Mesodermal cell (in vitro differentiated cells): ENCODE measurements at regions not wholly inside any gene's neighbourhood (a gene's known extent, or its start where the extent isn't known, plus 50 kb on each side); places are given as distances from the start of the nearest gene placed in this dataset.
"Not testable (repeated sequence)": the region's sequence is repeated elsewhere in the genome, so short reads cannot be mapped to it uniquely, and the experiment has no call there.

Experiments used
- H3K27ac ChIP-seq: 2 replicates; pipeline ENCODE4 v1.7.0; 2013; ENCODE audit warnings: mild to moderate bottlenecking, low read depth, low read length, moderate library complexity; ENCODE audit not compliant: severe bottlenecking
- H3K36me3 ChIP-seq: 2 replicates; pipeline ENCODE4 v1.7.1; 2013; ENCODE audit warnings: mild to moderate bottlenecking, low read length, moderate library complexity; ENCODE audit not compliant: control insufficient read depth, insufficient read depth
- H3K4me1 ChIP-seq: one replicate; pipeline ENCODE4 v1.7.1; 2013; ENCODE audit warnings: mild to moderate bottlenecking, low read length; ENCODE audit not compliant: insufficient read depth, control insufficient read depth, poor library complexity, severe bottlenecking
- H3K4me3 ChIP-seq: 2 replicates; pipeline ENCODE4 v1.7.0; 2013; ENCODE audit warnings: low read length, control low read depth, mild to moderate bottlenecking; ENCODE audit not compliant: insufficient read depth, poor library complexity, severe bottlenecking; ENCODE audit errors: extremely low read depth
- H3K9me3 ChIP-seq: 2 replicates; pipeline ENCODE4 v1.7.1; 2013; ENCODE audit warnings: mild to moderate bottlenecking, low read length, moderate library complexity; ENCODE audit not compliant: control insufficient read depth
- WGBS, 2 experiments: methylation state at CpG; one replicate each; pipeline ENCODE4 v1.1.5; 2013; ENCODE audit warnings: missing lambda C conversion rate in 2 of 2; ENCODE audit not compliant: insufficient coverage in 2 of 2; 5-methylcytosine and 5-hydroxymethylcytosine counted together

- WGBS, 2 experiments, result 90 to 92% methylated on average over 3 to 4 of the region's 4 CpGs
- Histone ChIP-seq H3K36me3 (no peaks in the 10 kb centered on the region), H3K4me3 (no peak overlapping the region), H3K4me1 (no peaks in the 10 kb centered on the region), H3K27ac (no peak overlapping the region), H3K9me3 (no peaks in the 10 kb centered on the region)
Measured at GRCh38 chr1:187942986-187943385, 1114.2 kb downstream of the PLA2G4A start.

- Histone ChIP-seq H3K9me3 (no peaks in the 10 kb centered on the region), H3K4me1 (no peaks in the 10 kb centered on the region), H3K4me3 (no peak overlapping the region), H3K27ac (no peak overlapping the region), H3K36me3 (no peaks in the 10 kb centered on the region)
- WGBS, 2 experiments, result no CpG with 5 or more reads among the region's 2 CpGs
Measured at GRCh38 chr1:187943606-187944403, 1115.1 kb downstream of the PLA2G4A start.

GRCh38 chr1:187946661-187947060, 1117.9 kb downstream of the PLA2G4A start:
- not testable (repeated sequence) for H3K9me3 ChIP-seq, H3K4me1 ChIP-seq, H3K36me3 ChIP-seq, H3K4me3 ChIP-seq, H3K27ac ChIP-seq
- WGBS, 2 experiments, result 90 to 94% methylated on average over 2 of the region's 3 CpGs

DNA sequence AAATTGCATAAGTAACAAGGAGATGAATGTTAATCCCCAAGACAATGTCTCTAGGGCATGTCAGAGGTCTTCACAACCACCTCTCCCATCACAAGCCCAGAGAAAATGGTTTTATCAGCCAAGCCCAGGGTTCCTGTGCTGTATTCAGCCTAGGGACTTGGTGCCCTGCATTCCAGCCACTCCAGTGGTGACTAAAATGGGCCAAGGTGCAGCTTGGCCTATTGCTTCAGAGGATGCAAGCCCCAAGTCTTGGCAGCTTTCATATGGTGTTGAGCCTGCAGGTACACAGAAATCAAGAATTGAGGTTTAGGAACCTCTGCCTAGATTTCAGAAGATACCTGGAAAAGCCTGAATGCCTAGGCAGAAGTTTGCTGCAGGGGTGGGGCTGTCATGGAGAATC, 1118.6 kb downstream of the PLA2G4A start:
- Histone ChIP-seq H3K4me3 (no peak overlapping the region), H3K4me1 (no peaks in the 10 kb centered on the region), H3K36me3 (no peaks in the 10 kb centered on the region), H3K27ac (no peak overlapping the region), H3K9me3 (no peaks in the 10 kb centered on the region)

DNA sequence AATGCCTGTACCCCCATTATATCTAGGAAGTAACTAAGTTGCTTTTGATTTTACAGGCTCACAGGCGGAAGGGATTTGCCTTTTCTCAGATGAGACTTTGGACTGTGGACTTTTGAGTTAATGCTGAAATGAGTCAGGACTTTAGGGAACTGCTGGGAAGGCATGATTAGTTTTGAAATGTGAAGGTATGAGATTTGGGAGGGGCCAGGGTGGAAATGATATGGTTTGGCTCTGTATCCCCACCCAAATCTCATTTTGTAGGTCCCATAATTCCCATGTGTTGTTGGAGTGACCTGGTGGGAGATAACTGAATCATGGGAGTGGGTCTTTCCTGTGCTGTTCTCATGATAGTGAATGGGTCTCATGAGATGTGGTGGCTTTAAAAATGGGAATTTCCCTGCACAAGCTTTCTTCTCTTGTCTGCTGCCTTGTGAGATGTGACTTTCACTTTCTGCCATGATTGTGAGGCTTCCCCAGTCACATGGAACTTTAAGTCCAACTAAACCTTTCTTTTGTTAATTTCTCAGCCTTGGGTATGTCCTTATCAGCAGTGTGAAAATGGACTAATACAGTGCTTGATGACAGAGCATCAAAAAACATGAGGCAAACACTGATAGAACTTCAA, 1119.5 kb downstream of the PLA2G4A start:
- no peaks in the 10 kb centered on the region for H3K9me3 ChIP-seq
- H3K27ac ChIP-seq, result no peak overlapping the region
- H3K4me3 ChIP-seq, result no peak overlapping the region
- no peaks in the 10 kb centered on the region for H3K4me1 ChIP-seq
- no peaks in the 10 kb centered on the region for H3K36me3 ChIP-seq
- 71 to 88% methylated on average over 1 of the region's 1 CpG for WGBS, 2 experiments

DNA sequence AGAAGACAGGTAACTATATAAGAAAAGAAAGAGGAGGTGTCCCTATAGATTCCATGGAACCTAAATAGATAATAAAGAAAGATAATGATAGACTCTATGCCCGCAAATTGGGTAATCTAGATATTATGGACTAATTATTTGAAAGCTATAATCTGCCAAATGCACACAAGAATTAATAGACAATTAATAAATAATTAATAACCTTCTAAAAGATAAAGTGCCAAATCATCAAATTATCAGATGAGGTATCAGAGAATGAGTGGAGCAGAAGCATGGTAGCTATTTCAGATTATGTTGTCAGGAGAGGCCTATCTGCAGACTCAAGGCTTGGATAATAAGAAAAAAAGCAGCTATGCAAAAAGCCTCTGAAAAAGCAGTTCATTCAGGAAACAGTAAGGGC, 1120.8 kb downstream of the PLA2G4A start:
- no CpG with 5 or more reads among the region's 1 CpG for WGBS, 2 experiments
- Histone ChIP-seq H3K27ac (no peak overlapping the region), H3K4me1 (no peaks in the 10 kb centered on the region), H3K9me3 (no peaks in the 10 kb centered on the region), H3K36me3 (no peaks in the 10 kb centered on the region), H3K4me3 (no peak overlapping the region)

GRCh38 chr1:187951817-187952216, 1123.1 kb downstream of the PLA2G4A start:
- H3K36me3 ChIP-seq, result no peaks in the 10 kb centered on the region
- H3K4me1 ChIP-seq, result no peaks in the 10 kb centered on the region
- H3K27ac ChIP-seq, result no peak overlapping the region
- H3K9me3 ChIP-seq, result no peaks in the 10 kb centered on the region
- no peak overlapping the region for H3K4me3 ChIP-seq

DNA sequence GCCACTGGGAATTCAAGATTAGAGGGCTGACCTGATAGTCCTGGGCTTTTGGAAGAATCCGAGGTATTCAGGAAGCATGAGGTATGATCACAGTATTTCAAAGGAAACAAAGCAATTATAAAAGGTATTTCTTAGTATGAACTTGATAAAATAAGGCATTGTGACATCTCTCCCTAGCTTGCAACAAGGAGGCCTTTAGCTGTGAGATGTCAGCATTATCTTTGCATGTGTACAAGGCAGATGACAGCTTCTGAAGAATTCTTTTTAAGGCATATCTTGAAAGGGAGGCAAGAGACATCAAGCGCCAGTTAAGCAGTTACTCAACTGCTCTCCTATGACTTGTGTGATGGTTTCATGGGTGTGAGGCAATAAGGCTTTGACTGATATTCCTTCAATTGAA, 1123.7 kb downstream of the PLA2G4A start:
- Histone ChIP-seq H3K4me1 (no peaks in the 10 kb centered on the region), H3K36me3 (no peaks in the 10 kb centered on the region)
- WGBS, 2 experiments, result 93 to 100% methylated on average over 1 to 2 of the region's 2 CpGs

DNA sequence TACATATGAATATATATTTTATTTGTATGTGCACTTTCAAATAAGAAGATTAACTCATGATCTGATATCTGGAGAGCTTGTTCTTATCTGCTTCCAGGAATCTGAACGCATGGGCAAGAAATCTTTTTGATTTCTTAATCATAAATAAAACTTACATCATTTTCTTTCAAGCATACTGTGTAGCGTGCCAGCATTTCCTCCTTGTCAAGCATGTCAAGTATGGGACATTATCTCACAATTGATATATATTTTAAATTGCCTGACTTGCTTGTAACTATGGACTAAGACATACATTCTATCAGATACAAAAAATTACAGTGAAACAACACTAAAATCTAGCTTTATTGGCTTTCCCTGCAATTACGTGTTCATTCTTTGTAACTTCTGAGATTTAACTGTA, 1128.2 kb downstream of the PLA2G4A start:
- Histone ChIP-seq H3K9me3 (no peaks in the 10 kb centered on the region), H3K4me1 (no peaks in the 10 kb centered on the region), H3K27ac (no peak overlapping the region), H3K4me3 (no peak overlapping the region), H3K36me3 (no peaks in the 10 kb centered on the region)
- no CpG with 5 or more reads among the region's 3 CpGs for WGBS, 2 experiments

More for the DNA sequence above, 1123.7 kb downstream of the PLA2G4A start:
- H3K27ac ChIP-seq, result no peak overlapping the region
- no peaks in the 10 kb centered on the region for H3K9me3 ChIP-seq
- H3K4me3 ChIP-seq, result no peak overlapping the region

GRCh38 chr1:187958207-187958606, 1129.5 kb downstream of the PLA2G4A start:
- H3K36me3 ChIP-seq, result no peaks in the 10 kb centered on the region
- no peak overlapping the region for H3K27ac ChIP-seq
- H3K9me3 ChIP-seq, result no peaks in the 10 kb centered on the region
- 83 to 90% methylated on average over 2 of the region's 6 CpGs for WGBS, 2 experiments
- H3K4me3 ChIP-seq, result no peak overlapping the region
- H3K4me1 ChIP-seq, result no peaks in the 10 kb centered on the region

DNA sequence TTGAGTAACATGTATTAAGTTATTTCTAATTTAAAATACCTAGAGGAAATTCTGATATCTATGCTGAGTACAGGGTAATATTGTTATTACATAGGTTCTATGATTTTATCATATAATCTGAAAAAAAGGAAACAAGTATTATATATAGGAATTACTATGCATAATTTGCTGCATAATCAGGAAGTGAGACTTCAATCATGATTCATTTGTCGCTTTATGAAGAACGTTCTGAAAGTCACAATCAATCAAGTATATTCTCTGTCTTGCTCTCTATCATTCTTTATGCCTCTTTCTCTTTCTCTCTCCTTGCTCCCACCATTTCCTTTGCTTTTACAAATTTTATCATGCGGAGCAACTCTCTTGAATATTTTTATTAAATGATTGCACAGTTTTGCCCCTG, 1130.3 kb downstream of the PLA2G4A start:
- Histone ChIP-seq H3K9me3 (no peaks in the 10 kb centered on the region), H3K27ac (no peak overlapping the region), H3K4me1 (no peaks in the 10 kb centered on the region), H3K36me3 (no peaks in the 10 kb centered on the region), H3K4me3 (no peak overlapping the region)
- 67 to 100% methylated on average over 1 to 2 of the region's 3 CpGs for WGBS, 2 experiments
